ENCODE measurements at regions not wholly inside any gene's neighbourhood (a gene's known extent, or its start where the extent isn't known, plus 50 kb on each side); places are given as distances from the start of the nearest gene placed in this dataset.

- DNase-seq = no peak
Observed at GRCh38 chr3:80215191-80215590, 447.4 kb upstream of the ROBO1 start.

GRCh38 chr3:80213086-80213485 is 445.3 kb upstream of the ROBO1 start:
- no peak for DNase-seq

More at GRCh38 chr3:80215191-80215590, 447.4 kb upstream of the ROBO1 start:
- no peak for ATAC-seq

DNA sequence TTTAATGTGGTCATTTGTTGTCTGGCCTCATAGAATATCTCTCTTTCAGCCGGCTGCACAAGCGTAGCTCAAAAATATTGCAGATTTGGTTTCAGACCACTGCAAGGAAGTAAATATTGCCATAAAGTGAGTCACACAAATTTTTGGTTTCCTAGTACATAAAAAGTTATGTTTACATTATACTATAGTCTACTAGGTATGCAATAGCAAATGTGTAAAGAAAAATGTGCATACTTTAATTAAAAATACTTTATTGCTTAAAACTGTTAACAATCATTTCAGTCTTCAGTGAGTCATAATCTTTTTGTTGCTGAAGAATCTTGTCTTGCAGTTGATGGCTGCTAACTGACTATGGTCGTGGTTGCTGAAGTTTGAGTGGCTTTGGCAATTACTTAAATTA is 425.1 kb upstream of the ROBO1 start:
- DNase-seq (no peak), ATAC-seq (no peak)

More at GRCh38 chr3:80213086-80213485, 445.3 kb upstream of the ROBO1 start:
- ATAC-seq = no peak

GRCh38 chr3:80190051-80190450 is 422.3 kb upstream of the ROBO1 start:
- ATAC-seq (no peak), DNase-seq (no peak)

DNA sequence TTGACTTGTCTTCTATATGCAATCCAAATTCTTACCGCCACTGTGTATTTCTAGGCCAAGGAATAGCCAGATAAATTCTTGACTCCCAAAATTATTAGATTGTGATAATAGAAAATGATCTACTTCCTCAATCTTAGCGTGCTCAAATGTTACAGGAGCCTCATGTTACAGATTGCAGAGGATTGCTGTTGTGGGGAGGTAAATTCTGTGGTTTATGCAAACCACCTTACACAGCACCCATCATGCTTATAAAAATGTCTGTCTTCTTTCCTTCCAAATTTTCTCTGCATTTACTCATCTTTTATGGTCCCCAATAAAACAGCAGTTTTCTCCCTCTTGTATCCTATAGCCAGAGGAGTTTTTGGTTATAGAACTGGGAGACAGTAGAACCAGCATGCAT is 420.2 kb upstream of the ROBO1 start:
- no peak for ATAC-seq

GRCh38 chr3:80159990-80160506 is 392.2 kb upstream of the ROBO1 start:
- DNase-seq (no peak), ATAC-seq (no peak)

More for the DNA sequence above, 420.2 kb upstream of the ROBO1 start:
- DNase-seq = no peak

- ATAC-seq = no peak
Observed at GRCh38 chr3:80158332-80158731, 390.5 kb upstream of the ROBO1 start.

DNA sequence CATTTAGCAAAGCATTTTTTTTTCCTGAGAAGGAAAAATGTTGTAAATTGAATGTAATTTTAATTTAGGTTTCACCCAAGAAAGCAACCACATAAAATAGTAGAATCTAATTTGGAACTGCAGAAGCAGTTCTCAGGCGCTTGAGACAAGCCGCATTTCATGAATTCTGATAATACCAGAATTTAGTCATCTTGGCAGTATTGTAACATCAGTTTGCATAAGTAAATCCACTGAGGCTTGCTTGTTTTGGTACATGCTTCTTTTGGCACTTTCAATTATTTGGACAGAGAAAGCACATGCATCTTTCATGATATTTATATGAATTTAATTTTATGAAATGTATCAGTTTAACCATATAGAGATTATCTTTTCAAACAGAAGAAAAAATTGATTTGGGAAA is 389.7 kb upstream of the ROBO1 start:
- ATAC-seq = no peak

More at GRCh38 chr3:80158332-80158731, 390.5 kb upstream of the ROBO1 start:
- no peak for DNase-seq

DNA sequence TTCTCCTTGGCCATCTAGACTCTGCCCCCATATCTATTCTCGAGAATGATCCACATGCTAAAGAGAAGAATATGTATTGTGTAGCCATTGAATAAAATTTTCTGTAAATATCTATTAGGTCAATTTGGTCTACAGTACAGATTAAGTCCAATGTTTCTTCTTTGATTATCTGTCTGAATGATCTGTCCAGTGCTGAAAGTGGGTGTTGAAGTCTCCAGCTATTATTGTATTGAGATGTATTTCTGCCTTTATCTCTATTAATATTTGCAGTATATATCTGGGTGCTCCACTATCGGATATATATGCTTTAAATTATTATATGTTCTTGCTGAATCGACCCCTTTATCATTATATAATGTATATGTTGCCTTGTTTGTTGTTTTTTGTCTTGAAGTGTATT is 384.9 kb upstream of the ROBO1 start:
- DNase-seq = no peak
- no peak for ATAC-seq

More for the DNA sequence above, 389.7 kb upstream of the ROBO1 start:
- DNase-seq = no peak

DNA sequence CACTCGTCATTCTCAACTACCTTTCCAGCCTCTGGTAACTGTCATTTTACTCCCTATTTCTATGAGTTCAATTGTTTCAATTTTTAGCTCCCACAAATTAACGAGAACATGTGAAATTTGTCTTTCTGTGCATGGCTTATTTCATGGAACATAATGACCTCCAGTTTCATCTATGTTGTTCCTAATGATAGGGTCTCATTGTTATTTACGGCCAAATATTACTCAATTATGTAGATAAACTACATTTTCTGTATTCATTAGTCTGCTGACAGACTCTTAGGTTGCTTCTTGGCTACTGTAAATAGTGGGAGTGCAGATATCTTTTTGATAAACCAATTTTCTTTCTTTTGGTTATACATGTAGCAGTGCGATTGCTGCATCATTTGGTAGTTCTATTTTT is 374.9 kb upstream of the ROBO1 start:
- DNase-seq (no peak), ATAC-seq (no peak)

DNA sequence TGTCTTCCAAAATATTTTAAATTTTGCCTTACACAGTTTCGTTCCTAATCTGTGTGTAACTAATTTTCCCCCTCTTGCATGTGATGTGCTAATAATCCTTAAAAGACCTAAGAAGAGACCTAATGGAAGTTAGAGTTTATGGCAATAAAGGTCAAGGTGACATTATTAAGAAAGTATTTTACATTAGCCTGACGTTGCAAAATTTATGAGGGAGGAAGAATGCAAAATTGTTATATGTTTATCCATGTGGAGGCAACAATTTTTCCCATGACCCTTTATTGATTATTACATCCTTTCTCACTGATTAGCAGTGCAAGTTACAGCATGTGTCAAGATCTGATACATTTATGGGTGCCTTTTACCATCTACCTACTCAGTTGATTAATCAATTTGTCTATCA is 373.8 kb upstream of the ROBO1 start:
- DNase-seq = no peak
- ATAC-seq = no peak

- no peak for ATAC-seq
- DNase-seq = no peak
Observed at GRCh38 chr3:80116281-80116680, 348.5 kb upstream of the ROBO1 start.

- ATAC-seq (no peak), DNase-seq (no peak)
Observed at GRCh38 chr3:80114694-80115093, 346.9 kb upstream of the ROBO1 start.

- DNase-seq (no peak), ATAC-seq (no peak)
Observed at GRCh38 chr3:80113331-80113730, 345.5 kb upstream of the ROBO1 start.

GRCh38 chr3:80099559-80100066 is 331.8 kb upstream of the ROBO1 start:
- DNase-seq (no peak), ATAC-seq (no peak)

GRCh38 chr3:80097674-80098073 is 329.9 kb upstream of the ROBO1 start:
- ATAC-seq (no peak), DNase-seq (no peak)

GRCh38 chr3:80096909-80097308 is 329.1 kb upstream of the ROBO1 start:
- no peak for DNase-seq
- ATAC-seq = no peak

DNA sequence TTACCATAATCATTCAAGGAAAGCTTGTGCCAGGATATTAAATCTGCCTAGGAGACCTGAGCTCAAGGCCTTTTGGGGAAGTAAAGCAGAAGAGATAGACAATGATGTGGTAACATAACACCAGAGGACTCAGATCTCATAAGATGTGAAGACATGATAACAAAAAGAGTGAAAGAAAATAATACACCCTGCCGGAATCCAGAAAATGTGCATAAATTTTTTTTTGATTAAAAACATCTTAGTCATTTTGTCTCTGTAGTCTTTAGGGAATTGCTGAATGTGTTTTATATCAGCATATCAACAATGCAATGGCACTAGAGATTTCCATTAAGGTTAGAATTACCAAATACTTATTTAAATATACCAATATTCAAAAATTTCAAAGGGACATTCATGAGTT is 326.8 kb upstream of the ROBO1 start:
- ATAC-seq (no peak), DNase-seq (no peak)

GRCh38 chr3:80087767-80088166 is 320.0 kb upstream of the ROBO1 start:
- DNase-seq = no peak
- ATAC-seq = no peak

DNA sequence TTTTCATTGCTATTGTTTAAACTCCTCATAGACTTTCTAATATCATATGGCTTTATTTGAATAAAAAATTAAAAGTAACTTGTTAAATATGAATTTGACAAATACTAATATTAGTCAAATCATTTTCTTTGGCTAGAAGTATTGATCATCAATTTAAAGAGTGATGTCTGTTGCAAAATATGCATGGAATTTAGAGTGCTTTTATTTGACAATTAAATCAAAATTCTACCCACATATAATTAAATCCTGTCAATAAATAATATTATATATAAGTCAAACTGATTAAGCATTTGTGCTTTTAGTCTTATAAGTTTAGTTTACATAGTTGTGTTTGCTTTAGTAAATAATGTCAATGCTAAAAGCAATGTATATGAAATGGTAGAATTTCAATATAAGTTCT is 318.6 kb upstream of the ROBO1 start:
- DNase-seq (no peak), ATAC-seq (no peak)

- ATAC-seq = no peak
- DNase-seq = no peak
Observed at GRCh38 chr3:80079886-80080285, 312.1 kb upstream of the ROBO1 start.

DNA sequence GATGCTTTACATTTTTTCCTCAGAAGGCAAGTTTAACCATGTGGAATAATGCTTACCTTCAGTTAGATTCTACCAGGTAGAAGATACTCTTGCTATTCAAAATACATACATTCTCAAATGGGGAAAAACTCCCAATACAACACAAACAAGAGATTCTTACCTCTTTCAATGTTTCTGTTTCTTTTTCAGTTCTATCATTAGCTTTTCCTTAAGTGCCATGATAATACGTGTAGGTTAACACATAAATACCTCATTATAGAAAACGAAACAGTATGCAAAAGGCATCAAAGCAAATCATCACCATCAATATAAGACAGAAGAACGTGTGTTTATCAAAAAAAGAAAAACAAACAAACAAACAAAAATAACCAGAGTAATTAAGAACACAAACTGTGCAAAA is 300.7 kb upstream of the ROBO1 start:
- no peak for DNase-seq
- ATAC-seq = no peak

DNA sequence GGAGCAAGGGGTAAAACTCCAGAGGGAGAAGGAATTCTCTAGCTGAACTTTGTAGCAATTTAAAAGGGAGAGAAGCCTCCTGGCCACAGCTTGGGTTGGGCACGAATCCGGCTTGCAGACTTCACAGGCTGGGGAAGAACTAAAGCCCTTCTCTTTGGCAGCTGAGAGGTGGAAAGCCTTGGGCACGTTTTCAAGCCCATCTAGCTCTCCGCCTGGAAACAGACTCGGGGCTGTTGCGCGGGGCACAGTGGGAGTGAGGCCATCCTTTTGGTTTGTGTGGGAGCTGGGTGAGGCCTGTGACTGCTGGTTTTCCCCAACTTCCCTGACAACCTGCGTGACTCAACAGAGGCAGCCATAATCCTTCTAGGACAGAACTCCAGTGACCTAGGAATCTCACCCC is 295.7 kb upstream of the ROBO1 start:
- DNase-seq (no peak), ATAC-seq (no peak)

GRCh38 chr3:80060664-80061063 is 292.9 kb upstream of the ROBO1 start:
- no peak for DNase-seq
- ATAC-seq = no peak

DNA sequence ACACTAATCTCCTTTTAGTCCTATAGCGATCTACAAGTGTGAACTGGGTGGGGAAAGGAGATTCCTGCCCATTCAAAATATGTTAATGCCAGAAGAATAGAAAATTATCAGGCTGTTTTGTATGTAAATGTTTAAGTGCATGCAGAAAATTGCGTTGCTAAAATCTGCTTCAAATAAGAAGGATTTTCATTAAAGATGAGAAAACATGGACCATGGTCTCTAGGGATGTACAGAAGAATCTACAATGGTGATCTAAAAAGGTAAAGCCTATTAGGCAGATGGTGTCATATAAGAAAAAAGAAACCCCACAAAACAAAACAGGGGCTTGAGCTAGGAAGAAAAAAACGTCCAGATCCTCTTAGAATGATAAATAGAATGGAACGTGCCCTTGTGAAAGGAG is 287.5 kb upstream of the ROBO1 start:
- ATAC-seq (no peak), DNase-seq (no peak)
